Keratinocyte (primary cell): ENCODE measurements at regions not wholly inside any gene's neighbourhood (a gene's known extent, or its start where the extent isn't known, plus 50 kb on each side); places are given as distances from the start of the nearest gene placed in this dataset.

Experiments
- EZH2 ChIP-seq: IDR thresholded peaks from one replicate; pipeline ENCODE4 v1.6.1; 2012; ENCODE audit warnings: inconsistent platforms, mild to moderate bottlenecking, low read length, moderate library complexity
- TF ChIP-seq, protein P1 (sequence below), 3 experiments: IDR thresholded peaks in 1 of 3; conservative IDR thresholded peaks in 1 of 3; optimal IDR thresholded peaks in 1 of 3; 2 replicates in 2 of 3; 3 replicates in 1 of 3; pipeline versions ENCODE3 to v1.5.1; 2011; ENCODE audit warnings: low read length in 3 of 3, mild to moderate bottlenecking in 3 of 3, moderate library complexity in 2 of 3, control low read depth in 1 of 3, inconsistent platforms in 1 of 3; ENCODE audit not compliant: insufficient read depth in 2 of 3; ENCODE audit errors: extremely low read depth in 1 of 3

DNA sequence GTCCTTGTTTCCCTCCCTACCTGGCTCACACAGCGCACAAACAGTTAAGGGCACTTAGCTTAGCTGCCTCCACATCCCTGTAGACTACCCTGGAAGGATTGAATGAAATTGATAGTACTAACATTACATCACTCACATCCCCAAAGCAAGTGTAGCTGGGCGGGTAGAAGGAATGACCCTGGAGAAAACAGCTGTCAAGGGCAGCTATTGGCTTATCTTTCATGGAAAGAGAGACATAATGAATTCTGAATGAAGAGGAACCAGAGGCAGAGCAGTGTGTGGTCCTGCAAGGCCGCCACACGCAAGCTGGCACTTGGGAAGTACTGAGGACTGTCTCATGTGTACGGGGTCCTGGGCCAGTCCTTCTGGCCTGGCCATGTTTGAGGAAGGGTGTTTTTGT lies 369.6 kb upstream of the RGMA start:
- TF ChIP-seq, protein P1, sequence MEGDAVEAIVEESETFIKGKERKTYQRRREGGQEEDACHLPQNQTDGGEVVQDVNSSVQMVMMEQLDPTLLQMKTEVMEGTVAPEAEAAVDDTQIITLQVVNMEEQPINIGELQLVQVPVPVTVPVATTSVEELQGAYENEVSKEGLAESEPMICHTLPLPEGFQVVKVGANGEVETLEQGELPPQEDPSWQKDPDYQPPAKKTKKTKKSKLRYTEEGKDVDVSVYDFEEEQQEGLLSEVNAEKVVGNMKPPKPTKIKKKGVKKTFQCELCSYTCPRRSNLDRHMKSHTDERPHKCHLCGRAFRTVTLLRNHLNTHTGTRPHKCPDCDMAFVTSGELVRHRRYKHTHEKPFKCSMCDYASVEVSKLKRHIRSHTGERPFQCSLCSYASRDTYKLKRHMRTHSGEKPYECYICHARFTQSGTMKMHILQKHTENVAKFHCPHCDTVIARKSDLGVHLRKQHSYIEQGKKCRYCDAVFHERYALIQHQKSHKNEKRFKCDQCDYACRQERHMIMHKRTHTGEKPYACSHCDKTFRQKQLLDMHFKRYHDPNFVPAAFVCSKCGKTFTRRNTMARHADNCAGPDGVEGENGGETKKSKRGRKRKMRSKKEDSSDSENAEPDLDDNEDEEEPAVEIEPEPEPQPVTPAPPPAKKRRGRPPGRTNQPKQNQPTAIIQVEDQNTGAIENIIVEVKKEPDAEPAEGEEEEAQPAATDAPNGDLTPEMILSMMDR (optimal IDR thresholded peaks at IDR 0.05 in 1 of 3, IDR thresholded peaks at IDR 0.05 in 1 of 3, conservative IDR thresholded peaks at IDR 0.05 in 1 of 3; ENCODE audit: extremely low read depth in 1 of 3, insufficient read depth in 2 of 3, low read length in 3 of 3), result no peak
- no peak for TF ChIP-seq EZH2
